H1 (cell line): ENCODE measurements at regions not wholly inside any gene's neighbourhood (a gene's known extent, or its start where the extent isn't known, plus 50 kb on each side); places are given as distances from the start of the nearest gene placed in this dataset.

ENCODE experiments used
- CTCF ChIA-PET: fragments of 300-600 bp; sonication (Branson Sonifier 250); formaldehyde crosslinking; loops from one replicate; lab custom pipeline; 2021; ENCODE audit not compliant: partially characterized antibody; lab: Charles Lee
- POLR2A ChIA-PET: fragments of 300-600 bp; sonication (Branson Sonifier 250); formaldehyde crosslinking; loops from one replicate; lab custom pipeline; 2021; ENCODE audit warnings: inconsistent platforms; ENCODE audit not compliant: partially characterized antibody; lab: Charles Lee
- DNase-seq, 2 experiments: peaks; one replicate each; pipeline versions ENCODE4 v3.0.0 to v3.0.0-alpha.2; 2010 to 2022; ENCODE audit warnings: low spot score in 2 of 2, low read depth in 1 of 2, mixed read lengths in 1 of 2
- FAIRE-seq: peaks from 2 replicates; lab custom pipeline; 2011; peaks lifted over from hg19 to GRCh38; lab: Jason Lieb, UNC
- H2AFZ ChIP-seq: 2 replicates; pipeline ENCODE4 v1.8.1; 2012; ENCODE audit warnings: low read length, inconsistent platforms
- H2AK5ac ChIP-seq: 2 replicates; pipeline ENCODE4 v1.6.1; 2013; ENCODE audit warnings: low read depth, low read length
- H2BK120ac ChIP-seq: replicated peaks from 2 replicates; pipeline ENCODE3; 2013; ENCODE audit warnings: low read depth, low read length, inconsistent platforms
- H2BK12ac ChIP-seq: 2 replicates; pipeline ENCODE4 v1.6.1; 2013; ENCODE audit warnings: low read depth, low read length
- H2BK15ac ChIP-seq: 2 replicates; pipeline ENCODE4 v1.6.1; 2013; ENCODE audit warnings: low read length
- H2BK20ac ChIP-seq: 2 replicates; pipeline ENCODE4 v1.6.1; 2013; ENCODE audit warnings: low read length
- H2BK5ac ChIP-seq: 2 replicates; pipeline ENCODE4 v1.6.1; 2013; ENCODE audit warnings: low read depth, low read length
- H3K14ac ChIP-seq: 2 replicates; pipeline ENCODE4 v1.6.1; 2013; ENCODE audit warnings: inconsistent platforms; ENCODE audit not compliant: insufficient read length
- H3K18ac ChIP-seq: 2 replicates; pipeline ENCODE4 v1.6.1; 2013; ENCODE audit warnings: low read length; ENCODE audit errors: extremely low read depth
- H3K23ac ChIP-seq: 2 replicates; pipeline ENCODE4 v1.6.1; 2013; ENCODE audit warnings: inconsistent platforms; ENCODE audit not compliant: insufficient read length
- H3K23me2 ChIP-seq: 2 replicates; pipeline ENCODE4 v1.6.1; 2013; ENCODE audit warnings: low read depth, low read length
- H3K27ac ChIP-seq: 2 replicates; pipeline ENCODE4 v1.6.1; 2011; ENCODE audit warnings: low read depth, low read length, inconsistent platforms
- H3K27me3 ChIP-seq, 4 experiments: replicated peaks in 1 of 4; 1 replicate in 1 of 4; 2 replicates in 3 of 4; pipeline versions ENCODE4 v1.6.1 to v1.8.1; 2011 to 2013; ENCODE audit warnings: low read length in 3 of 4, mild to moderate bottlenecking in 3 of 4, inconsistent platforms in 2 of 4, mixed read lengths in 2 of 4, moderate library complexity in 1 of 4; ENCODE audit not compliant: control insufficient read depth in 3 of 4, insufficient read depth in 3 of 4; ENCODE audit errors: extremely low read depth in 1 of 4
- H3K36me3 ChIP-seq, 4 experiments: 2 replicates each; pipeline versions ENCODE4 v1.6.1 to v1.8.1; 2011 to 2013; ENCODE audit warnings: mild to moderate bottlenecking in 4 of 4, low read length in 3 of 4, moderate library complexity in 2 of 4, control low read depth in 1 of 4, inconsistent platforms in 1 of 4; ENCODE audit not compliant: insufficient read depth in 4 of 4, control insufficient read depth in 2 of 4
- H3K4ac ChIP-seq: replicated peaks from 2 replicates; pipeline ENCODE3; 2013; ENCODE audit warnings: low read length, low read depth, mixed read lengths, inconsistent platforms; ENCODE audit not compliant: insufficient read length
- H3K4me1 ChIP-seq, 4 experiments: replicated peaks in 1 of 4; 1 replicate in 1 of 4; 2 replicates in 3 of 4; pipeline versions ENCODE4 v1.6.1 to v1.8.1; 2011 to 2013; ENCODE audit warnings: low read length in 3 of 4, inconsistent platforms in 2 of 4, mixed read lengths in 1 of 4; ENCODE audit not compliant: insufficient read depth in 4 of 4, control insufficient read depth in 3 of 4
- H3K4me2 ChIP-seq, 2 experiments: 2 replicates each; pipeline versions ENCODE4 v1.6.1 to v1.8.1; 2011 to 2013; ENCODE audit warnings: low read depth in 2 of 2, low read length in 2 of 2, control low read depth in 1 of 2, inconsistent platforms in 1 of 2, mild to moderate bottlenecking in 1 of 2; ENCODE audit not compliant: insufficient read depth in 1 of 2
- H3K4me3 ChIP-seq, 4 experiments: fragments of 200-600, 300-600 bp in 1 of 4; sonication (generic), shearing (Covaris generic), sonication (Bioruptor Twin) in 1 of 4; 2 replicates each; pipeline versions ENCODE4 v1.5.1 to v1.8.1; 2011 to 2016; ENCODE audit warnings: low read length in 4 of 4, low read depth in 3 of 4, control low read depth in 2 of 4, inconsistent platforms in 2 of 4, mild to moderate bottlenecking in 2 of 4, mixed read lengths in 1 of 4, moderate library complexity in 1 of 4; ENCODE audit not compliant: insufficient read depth in 2 of 4; ENCODE audit errors: extremely low read depth in 1 of 4
- H3K56ac ChIP-seq: replicated peaks from 2 replicates; pipeline ENCODE3; 2013; ENCODE audit warnings: low read depth, mild to moderate bottlenecking, mixed read lengths, low read length, inconsistent platforms; ENCODE audit not compliant: insufficient read length
- H3K79me1 ChIP-seq: 2 replicates; pipeline ENCODE4 v1.6.1; 2013; ENCODE audit warnings: low read depth, low read length, control low read depth
- H3K79me2 ChIP-seq, 2 experiments: 2 replicates each; pipeline versions ENCODE4 v1.6.1 to v1.8.1; 2012 to 2013; ENCODE audit warnings: low read length in 2 of 2, mild to moderate bottlenecking in 2 of 2, inconsistent platforms in 1 of 2; ENCODE audit not compliant: insufficient read depth in 2 of 2, control insufficient read depth in 1 of 2
- H3K9ac ChIP-seq, 4 experiments: replicated peaks in 1 of 4; 1 replicate in 1 of 4; 2 replicates in 3 of 4; pipeline versions ENCODE4 v1.6.1 to v1.8.1; 2011 to 2013; ENCODE audit warnings: low read depth in 3 of 4, low read length in 3 of 4, control low read depth in 2 of 4, mild to moderate bottlenecking in 2 of 4, moderate library complexity in 2 of 4, inconsistent platforms in 1 of 4; ENCODE audit errors: extremely low read depth in 1 of 4
- H3K9me3 ChIP-seq, 2 experiments: 2 replicates each; pipeline versions ENCODE4 v1.6.1 to v1.8.1; 2012 to 2013; ENCODE audit warnings: mild to moderate bottlenecking in 2 of 2, moderate library complexity in 2 of 2, control low read depth in 1 of 2, inconsistent platforms in 1 of 2, low read depth in 1 of 2, low read length in 1 of 2, mixed read lengths in 1 of 2; ENCODE audit not compliant: insufficient read depth in 2 of 2
- H4K20me1 ChIP-seq, 2 experiments: replicated peaks in 1 of 2; 2 replicates each; pipeline versions ENCODE3 to v1.8.1; 2011 to 2013; ENCODE audit warnings: inconsistent platforms in 2 of 2, low read length in 2 of 2, mild to moderate bottlenecking in 1 of 2; ENCODE audit not compliant: insufficient read depth in 2 of 2, control insufficient read depth in 1 of 2
- H4K5ac ChIP-seq: 2 replicates; pipeline ENCODE4 v1.6.1; 2013; ENCODE audit warnings: low read length, low read depth, mixed read lengths, inconsistent platforms; ENCODE audit not compliant: insufficient read length
- H4K8ac ChIP-seq: 2 replicates; pipeline ENCODE4 v1.8.0; 2013; ENCODE audit warnings: mild to moderate bottlenecking, moderate library complexity, low read length, inconsistent platforms; ENCODE audit not compliant: insufficient read depth; ENCODE audit errors: extremely low read depth
- H4K91ac ChIP-seq: replicated peaks from 2 replicates; pipeline ENCODE3; 2013; ENCODE audit warnings: low read length, mixed read lengths, inconsistent platforms; ENCODE audit not compliant: insufficient read length
- BRCA1 ChIP-seq: IDR thresholded peaks from 2 replicates; pipeline ENCODE4 v1.6.1; 2012; ENCODE audit warnings: low read depth, low read length, improper control_type of control experiment
- FOSL1 ChIP-seq: IDR thresholded peaks from 2 replicates; pipeline ENCODE4 v1.6.1; 2011; ENCODE audit warnings: mild to moderate bottlenecking, low read depth, low read length, moderate library complexity; ENCODE audit not compliant: insufficient read depth
- MAFK ChIP-seq: IDR thresholded peaks from 2 replicates; pipeline ENCODE4 v1.6.1; 2012; ENCODE audit warnings: low read depth, mild to moderate bottlenecking, improper control_type of control experiment, low read length
- POU5F1 ChIP-seq: IDR thresholded peaks from 2 replicates; pipeline ENCODE4 v1.6.1; 2011; ENCODE audit warnings: low read depth, mild to moderate bottlenecking, low read length, moderate library complexity
- TAF7 ChIP-seq: optimal IDR thresholded peaks from 2 replicates; pipeline ENCODE3; 2011; ENCODE audit warnings: low read depth, mild to moderate bottlenecking, inconsistent platforms, low read length, moderate library complexity, borderline replicate concordance
- TBP ChIP-seq: IDR thresholded peaks from 2 replicates; pipeline ENCODE4 v1.6.1; 2011; ENCODE audit warnings: low read depth, low read length, improper control_type of control experiment
- WGBS, 2 experiments: shearing (Covaris generic) in 1 of 2; methylation state at CpG; one replicate each; pipeline versions ENCODE4 v1.1.6 to v1.1.7; 2013 to 2015; ENCODE audit warnings: low lambda C conversion rate in 2 of 2, mixed read lengths in 2 of 2, inconsistent platforms in 1 of 2, low coverage in 1 of 2, missing lambda C conversion rate in 1 of 2; ENCODE audit not compliant: insufficient replicate concordance in 2 of 2, insufficient coverage in 1 of 2, insufficient read length in 1 of 2; ENCODE audit errors: extremely low coverage in 1 of 2, missing lambda C conversion rate in 1 of 2; 5-methylcytosine and 5-hydroxymethylcytosine counted together

GRCh38 chr21:28639737-28640136 is 352.9 kb downstream of the LTN1 start:
- Histone ChIP-seq H2BK12ac (no peak overlapping the region), H4K8ac (no peak overlapping the region), H3K4me1 (no peaks in the 10 kb centered on the region), H4K5ac (no peak overlapping the region), H3K27me3 (0 out of 7 replicates have a peak, but pooled peaks cover 0 to 3% (median 0%) of the 10 kb centered on the region in 4 experiments), H3K4me2 (no peak overlapping the region), H4K20me1 (no peaks in the 10 kb centered on the region), H2BK120ac (no peak overlapping the region), H3K27ac (no peak overlapping the region), H2AK5ac (no peak overlapping the region), H3K79me1 (no peaks in the 10 kb centered on the region), H3K56ac (no peak overlapping the region), H2BK5ac (no peak overlapping the region), H4K91ac (no peak overlapping the region), H3K4me3 (no peak overlapping the region), H2AFZ (no peak overlapping the region), H3K23ac (no peak overlapping the region), H3K9ac (no peak overlapping the region), H2BK20ac (no peak overlapping the region), H3K4ac (no peak overlapping the region), H3K14ac (no peak overlapping the region), H3K36me3 (no peaks in the 10 kb centered on the region), H3K9me3 (no peaks in the 10 kb centered on the region), H3K18ac (no peak overlapping the region), H3K79me2 (no peaks in the 10 kb centered on the region), H2BK15ac (no peak overlapping the region), H3K23me2 (no peaks in the 10 kb centered on the region)
- CTCF ChIA-PET: no interaction called here
- POLR2A ChIA-PET: no interaction called here
- whole genome bisulfite sequencing, 2 experiments: 94% methylated on average over 1 of the region's 1 CpG; no CpG with 5 or more reads in 1 of the 2 experiments
- FAIRE-seq: no peak
- no peak for TF ChIP-seq POU5F1
- TF ChIP-seq FOSL1: no peak
- TF ChIP-seq TAF7: no peak
- TF ChIP-seq MAFK: no peak
- TF ChIP-seq BRCA1: no peak
- no peak for TF ChIP-seq TBP
- no peak for DNase-seq
